DMS 273 (cell line): ENCODE measurements at regions not wholly inside any gene's neighbourhood (a gene's known extent, or its start where the extent isn't known, plus 50 kb on each side); places are given as distances from the start of the nearest gene placed in this dataset.

Source experiments
- DNase-seq: peaks from one replicate; lab custom pipeline; 2025; ENCODE audit not compliant: unreplicated experiment; lab: John Stamatoyannopoulos, UW

DNA sequence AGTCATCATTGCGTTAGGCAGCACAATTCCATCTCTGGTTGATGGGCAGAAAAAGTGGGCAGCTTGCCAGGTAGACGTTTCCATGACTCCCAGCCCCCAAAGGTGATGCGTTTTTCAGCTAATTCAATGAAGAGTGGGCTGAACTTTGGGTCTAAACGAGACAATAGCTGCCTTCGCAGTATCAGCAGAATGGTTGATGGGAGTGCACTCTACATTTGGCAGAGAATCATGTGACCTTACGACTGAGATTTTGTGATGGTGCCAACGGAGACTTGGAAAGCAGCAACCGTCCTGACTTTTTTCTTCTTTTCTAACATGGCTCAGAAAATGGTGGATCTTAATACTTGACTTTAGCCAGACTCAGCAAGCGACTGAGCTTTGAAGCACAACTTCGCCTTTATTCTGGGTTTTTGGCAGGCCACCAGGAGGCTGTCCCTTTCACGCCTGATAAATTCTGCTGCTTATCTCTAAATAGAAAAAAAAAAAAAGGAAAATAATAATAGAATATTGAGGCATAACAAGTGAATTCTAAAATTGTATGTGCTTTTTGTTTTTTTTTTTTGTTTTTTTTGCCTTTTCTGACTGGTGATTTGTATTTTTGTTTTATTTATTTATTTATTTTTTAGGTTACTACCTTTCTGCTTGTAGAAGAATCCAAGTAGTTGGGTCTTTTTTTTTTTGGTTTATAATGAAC lies 804.8 kb downstream of the USP25 start:
- peak; percentile 77 for DNase-seq

DNA sequence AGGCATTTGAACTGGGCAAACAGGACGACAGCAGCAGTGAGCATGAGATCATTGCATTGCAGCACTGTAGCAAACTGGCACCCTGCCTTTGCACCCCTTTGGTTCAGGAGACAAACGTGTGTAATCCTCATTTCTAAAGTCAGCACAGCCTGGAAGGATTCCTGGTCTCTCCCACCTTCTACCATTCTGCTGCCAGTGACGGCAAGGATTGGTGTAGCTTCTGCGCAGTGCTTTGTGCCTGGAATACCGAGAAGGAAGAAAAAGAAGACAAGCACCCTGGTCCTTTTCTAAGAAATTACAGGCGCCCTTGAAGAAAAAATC lies 805.3 kb downstream of the USP25 start:
- DNase-seq, result peak; percentile 81

DNA sequence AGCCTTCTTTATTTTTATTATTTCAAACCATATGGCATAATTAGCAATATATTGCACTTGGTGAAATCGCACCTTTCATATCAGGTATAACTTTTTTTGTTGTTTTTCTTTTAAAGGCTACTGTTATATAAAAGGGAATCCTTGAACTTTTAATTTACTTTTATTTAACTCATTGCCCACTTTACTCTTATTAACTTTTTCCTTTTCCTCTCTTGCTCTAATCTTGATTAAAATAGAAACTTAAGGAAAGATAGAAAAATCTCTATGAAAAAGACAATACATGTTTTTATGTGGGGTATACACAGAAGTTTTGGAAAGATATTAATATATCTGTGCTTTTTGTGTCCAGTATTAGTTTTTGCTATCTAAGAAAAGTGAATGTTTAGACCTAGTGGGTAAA lies 805.8 kb downstream of the USP25 start:
- no peak for DNase-seq

DNA sequence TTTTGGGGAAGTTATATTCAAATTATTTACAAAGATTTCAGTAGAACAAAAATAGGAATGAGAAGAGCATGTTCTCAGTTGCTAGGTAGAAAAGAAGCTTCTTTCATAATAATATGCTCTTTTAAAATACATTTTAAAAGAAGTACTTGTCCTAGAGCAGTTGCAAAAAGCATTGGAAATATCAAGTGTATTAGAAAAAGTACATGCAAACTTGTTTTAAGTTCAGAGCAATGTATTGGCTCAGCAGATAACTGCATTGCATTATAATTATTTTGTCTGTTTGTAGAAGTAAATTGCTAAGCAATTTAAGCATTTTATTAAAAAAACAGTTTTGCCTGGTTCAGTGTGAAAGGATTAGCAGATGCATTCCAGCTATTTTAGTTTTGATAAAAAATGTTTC lies 806.4 kb downstream of the USP25 start:
- DNase-seq, result peak; percentile 7

DNA sequence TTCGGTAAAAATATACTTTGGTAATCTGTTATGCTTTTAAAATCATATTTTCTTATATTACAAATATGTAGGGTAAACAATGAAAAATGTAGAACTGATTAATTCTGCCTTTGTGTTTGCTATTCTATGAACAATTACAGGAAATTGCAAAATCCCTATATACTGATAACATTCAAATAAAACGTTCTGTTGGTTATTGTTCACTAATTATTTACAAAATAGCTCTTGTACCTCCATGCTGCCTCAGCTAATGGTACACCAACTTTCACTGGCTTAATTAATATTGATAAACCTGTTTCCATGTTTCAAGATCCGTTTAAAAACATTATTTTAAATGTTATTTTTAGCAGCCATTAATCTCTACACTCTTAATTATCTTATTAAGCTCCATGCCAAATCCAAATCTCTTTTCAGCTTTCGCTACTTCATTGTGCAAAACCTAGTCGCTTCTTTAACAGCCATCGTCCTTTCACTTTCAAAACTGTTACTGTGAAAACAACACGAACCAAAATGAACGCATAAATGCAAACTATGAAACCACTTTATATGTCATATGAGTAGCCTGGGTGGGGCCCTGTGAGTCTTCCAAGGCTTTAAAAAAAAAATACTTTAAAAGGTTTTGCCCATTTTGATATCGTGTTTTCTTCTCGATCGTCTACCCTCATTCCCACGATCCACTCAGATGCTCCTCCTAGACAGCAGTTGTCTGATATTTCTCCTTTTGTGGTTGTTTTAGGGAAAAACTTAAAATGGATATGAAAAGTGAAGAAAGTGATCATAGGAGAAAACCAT lies 807.1 kb downstream of the USP25 start:
- peak; percentile 37 for DNase-seq

DNA sequence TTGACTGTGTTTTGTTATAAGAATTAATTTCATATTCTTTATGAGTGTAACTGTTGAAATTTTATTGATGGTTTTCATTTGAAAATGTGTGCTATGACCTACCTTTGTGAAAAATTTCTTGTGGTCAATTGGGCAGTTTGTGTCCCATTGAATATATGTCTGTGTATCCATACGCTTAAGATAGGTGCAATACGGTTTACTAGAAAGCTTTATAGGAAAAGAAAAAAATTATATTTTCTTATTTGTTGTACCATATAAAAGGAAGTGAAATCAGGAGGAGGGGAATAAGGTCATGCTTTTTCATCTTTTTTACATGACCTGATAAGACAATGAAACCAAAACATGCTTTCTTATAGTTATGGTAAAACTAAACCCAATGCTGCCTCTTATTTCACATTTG lies 807.7 kb downstream of the USP25 start:
- no peak for DNase-seq

DNA sequence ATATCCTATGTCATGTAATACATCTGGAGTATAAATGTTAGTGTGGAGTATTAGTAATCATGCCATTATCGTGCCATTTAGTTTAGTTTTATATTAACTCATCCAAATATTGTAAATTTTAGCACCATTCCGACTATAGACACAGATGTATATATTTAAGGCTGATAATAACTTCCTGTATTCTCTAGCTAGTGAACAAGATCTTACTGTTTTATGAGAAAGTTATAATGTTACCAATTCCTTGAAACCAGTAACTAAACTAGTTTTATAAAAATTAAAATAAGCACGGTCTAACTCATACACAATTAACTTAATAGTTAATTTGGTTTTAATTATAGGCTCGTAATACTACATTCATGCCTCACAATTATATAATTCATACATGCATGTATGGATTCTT lies 808.6 kb downstream of the USP25 start:
- DNase-seq, result no peak

DNA sequence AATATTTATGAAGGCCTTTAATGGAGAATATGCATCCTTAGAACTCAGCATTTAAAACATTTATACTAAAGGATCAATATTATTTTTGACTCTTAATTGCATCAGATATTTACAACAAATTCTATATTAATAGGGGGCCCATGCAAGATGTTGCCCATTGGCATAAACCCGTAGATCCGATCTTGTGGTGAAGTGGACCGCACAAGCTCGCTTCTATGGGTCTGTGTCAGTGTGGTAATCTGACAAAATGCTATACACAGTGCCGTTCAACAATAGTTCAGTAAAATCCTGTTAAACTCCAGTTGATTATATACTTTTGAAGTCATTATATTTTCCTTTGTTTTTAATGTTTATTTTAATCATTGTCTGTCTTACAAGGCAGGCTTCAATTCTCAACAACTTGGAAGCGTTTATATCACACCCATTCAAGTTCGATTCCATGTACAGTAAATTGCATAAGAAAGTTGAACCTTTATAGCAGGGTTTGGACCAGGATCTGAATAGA lies 809.2 kb downstream of the USP25 start:
- no peak for DNase-seq

DNA sequence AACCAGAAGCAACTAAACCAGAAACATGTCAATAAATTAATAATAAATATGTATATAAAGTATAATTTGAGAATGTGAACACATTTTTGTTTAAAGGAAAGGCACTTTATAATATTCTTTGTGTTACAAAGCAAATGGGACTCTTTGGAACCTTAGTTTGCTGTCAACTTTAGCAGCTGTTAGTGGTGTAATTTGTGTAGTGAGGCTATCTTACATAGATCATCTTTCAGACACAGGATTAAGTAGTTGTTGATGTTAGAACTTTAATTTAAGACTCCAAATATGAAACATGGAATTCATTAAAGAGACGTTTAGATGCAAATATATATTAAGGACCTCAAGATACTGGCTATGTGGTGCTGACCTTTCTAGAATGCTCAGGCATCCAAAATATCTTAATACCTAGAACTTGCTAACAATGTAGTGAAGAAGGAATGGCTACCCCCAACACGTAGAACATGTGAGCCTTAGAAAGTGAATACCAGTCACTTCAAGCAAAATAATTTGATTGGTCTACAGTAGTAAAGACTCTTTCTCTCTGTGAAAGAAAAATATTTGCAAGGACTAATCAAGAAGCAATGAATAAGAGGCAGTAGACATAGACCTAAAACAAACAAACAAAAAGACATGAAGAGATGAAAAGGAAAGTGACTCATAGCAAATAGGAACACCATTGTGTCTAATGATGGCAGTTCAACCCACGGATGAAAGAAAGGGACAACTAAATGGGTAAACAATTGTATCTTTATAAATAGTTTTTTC lies 811.4 kb downstream of the USP25 start:
- no peak for DNase-seq

DNA sequence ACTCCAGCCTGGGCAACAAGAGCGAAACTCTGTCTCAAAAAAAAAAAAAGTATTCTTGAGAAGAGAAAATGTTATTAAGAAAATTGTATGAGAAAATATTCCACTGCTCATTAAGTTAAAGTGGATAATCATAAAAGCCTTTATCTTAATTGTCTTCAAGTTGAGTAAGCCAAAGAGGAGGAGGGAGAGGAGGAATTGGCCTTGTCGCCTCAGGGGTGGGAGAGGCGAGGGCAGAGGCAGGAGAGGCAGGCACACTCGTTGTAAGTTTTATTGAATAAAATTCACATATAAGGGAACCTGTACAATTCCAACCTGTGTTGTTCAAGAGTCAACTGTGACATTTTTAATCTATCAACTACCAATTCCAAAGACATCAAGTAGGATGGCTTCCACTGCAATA lies 820.3 kb downstream of the USP25 start:
- DNase-seq, result no peak

DNA sequence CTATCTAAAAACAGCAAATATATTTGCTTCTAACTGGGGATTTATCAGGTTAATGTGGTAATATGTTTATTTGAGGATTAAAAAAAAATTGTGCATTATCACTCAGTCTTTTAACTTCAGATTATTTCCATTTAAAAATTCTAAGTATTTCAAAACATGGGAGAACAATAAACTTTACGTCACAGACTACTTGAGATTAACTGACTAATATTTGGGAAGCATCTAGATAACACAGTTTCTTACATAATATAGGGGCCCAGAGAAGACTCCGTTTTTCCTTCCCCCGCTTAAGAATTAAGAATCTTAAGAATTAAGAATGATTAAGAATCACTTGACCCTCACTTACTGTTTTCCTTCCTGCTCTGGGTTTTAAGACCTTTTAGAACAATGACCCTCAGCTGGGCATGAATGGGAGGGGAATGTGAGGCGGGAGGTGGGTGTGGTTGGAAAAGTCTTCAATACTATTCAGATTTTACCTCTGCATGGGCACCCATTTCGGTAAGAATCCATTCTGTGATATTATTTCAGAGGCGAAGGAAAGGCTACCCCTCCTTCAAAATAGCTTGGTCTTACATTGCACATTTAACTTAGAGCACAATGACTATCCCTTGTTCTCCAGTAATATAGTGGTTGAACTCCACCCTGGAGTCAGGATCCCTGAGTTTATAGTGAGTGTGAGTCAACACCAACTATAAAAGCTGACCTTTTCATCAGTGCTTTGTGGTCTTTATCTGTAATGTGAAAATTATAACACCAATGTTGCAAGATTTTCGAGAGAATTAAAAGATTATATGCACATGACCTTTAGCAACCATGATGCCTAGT lies 821.3 kb downstream of the USP25 start:
- DNase-seq, result no peak

DNA sequence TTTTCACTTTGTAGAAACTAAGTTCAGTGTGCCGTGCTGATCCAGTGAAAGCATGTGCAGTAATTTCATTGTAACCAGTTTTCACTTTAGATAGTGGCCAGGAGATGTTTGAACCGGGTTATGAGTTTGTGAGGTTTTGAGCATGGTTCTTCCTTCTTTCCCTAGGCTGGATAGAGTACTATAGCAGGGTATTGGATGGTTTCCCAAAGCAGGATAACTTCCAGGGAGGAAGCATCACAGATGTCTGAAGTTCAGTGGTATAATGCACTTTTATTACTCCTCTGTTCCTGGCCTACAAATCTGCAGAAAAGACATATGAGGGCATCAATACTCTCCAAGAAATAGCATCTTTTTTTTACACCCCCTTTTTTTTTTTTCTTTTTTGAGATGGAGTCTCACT lies 823.1 kb downstream of the USP25 start:
- no peak for DNase-seq

DNA sequence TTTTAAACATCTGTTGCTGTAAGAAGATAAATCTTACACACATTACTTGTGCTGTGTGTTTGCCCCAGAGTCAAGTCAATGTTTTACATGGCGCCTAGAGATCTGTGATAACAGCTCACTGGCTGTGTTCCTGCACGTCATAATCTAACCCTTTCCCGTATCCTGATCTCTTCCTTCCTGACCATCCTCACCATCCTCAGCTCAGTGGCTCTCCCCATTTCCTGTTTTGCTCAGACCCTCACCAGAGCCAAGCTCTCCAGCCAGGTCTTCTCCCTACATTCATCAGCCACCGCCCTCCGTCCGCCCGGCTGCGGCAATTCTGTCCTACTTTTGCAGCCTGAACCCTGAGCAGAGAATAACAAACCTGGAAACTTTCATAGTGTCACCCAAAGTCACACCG lies 824.7 kb downstream of the USP25 start:
- no peak for DNase-seq

DNA sequence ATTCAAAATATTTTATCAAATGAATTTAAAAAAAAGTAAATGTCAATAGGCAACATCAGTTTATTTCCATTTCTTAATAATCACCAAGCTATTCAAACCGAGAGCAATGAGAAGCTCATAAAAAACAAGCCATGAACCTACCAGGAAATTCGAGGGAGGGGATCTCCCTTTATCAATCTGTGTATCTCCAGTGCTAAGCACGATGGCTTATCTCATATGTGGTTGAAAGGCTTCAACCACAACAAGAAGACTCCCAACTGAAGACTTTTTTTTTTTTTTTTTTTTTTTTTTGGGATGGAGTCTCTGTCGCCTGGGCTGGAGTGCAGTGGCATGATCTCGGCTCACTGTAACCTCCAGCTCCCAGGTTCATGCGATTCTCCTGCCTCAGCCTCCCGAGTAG lies 833.3 kb downstream of the USP25 start:
- no peak for DNase-seq

DNA sequence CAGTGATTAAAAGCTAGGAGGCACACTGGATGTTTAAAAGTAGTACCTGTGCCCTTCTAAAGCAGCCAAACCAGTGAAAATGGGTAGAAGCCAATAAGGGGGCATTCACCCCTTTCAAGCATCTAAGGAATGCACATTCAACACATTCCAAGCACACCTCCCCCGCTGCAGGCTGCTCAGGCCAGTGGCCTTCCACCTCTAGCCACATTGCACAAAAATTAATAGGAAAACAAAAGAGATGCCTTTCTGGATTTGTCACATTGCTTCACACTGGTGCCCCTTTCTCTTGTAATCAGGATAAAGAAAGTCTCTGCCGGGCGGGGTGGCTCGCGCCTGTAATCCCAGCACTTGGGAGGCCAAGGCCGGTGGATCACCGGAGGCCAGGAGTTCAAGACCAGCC lies 834.0 kb downstream of the USP25 start:
- DNase-seq, result no peak

DNA sequence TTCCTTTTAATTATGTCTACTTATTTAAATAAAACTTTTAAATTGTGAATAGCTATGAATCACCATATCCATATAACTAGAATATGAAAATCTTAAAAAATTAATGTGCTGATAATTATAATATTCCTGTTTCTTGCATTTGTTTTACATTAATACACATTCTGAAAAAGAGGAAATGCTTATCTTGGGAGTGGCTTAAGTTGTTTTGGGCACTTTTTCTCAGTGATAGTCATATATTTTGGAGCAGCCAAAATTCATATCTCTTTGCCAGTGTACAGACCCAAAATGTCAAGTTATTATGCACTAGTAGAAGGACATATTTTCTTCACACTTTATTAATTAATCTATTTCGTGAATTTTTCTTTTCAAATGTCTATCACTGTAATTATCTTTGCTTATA lies 838.5 kb downstream of the USP25 start:
- DNase-seq, result no peak

DNA sequence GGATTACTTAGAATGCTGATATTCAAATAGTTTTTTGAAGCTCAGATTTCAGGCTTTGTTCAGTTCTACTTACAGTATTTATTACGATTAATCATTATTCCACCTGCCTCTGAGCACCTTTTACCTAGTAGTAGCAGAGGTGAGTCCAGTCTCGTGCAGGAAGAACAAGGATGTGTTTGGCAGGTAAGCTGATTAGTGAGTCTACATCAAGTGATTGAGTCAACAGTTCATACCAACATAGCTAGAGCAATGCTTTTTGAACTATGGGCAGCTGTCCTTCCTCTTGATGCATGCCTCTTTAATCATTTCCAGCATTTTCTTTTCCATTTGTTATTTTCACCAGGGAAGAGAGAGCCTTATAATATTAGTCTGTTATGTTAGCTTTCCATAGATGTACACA lies 838.9 kb downstream of the USP25 start:
- no peak for DNase-seq

DNA sequence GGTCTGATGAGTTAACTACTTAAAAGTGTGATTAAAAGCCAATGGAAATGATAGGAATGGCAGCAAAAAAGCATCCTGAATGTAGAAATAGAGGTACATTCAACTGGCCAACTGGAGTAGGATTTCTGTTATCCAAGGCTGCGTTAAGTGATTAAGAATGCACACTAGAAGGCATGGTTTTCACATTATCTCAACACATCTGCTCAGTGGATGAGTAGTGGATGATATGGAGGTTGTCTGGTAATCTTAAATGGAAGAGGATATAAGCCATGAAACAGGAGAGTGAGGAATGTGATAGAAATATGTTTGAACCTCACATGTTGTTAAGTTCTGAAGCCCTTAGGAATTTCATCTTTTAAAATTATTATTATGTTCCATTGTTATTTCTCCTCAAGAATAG lies 839.9 kb downstream of the USP25 start:
- DNase-seq, result no peak

DNA sequence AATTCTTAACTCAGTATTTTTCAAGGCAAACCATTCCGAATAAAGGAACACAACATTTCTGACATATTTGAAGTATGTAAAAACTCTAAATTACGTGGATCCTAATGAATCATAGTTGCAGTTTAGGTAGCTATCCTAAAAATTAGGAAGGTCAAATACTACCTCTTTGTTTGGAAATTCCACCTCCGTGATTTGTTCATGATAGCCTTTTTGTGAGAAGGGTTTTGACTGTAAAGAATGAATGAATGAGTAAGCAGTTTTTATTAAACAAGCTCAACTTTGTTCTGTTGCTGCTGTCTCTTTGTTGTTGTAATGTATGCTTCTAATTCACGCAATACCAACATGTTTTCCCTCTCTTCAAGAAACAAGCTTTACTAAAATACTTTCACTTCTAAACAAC lies 840.4 kb downstream of the USP25 start:
- DNase-seq, result no peak

DNA sequence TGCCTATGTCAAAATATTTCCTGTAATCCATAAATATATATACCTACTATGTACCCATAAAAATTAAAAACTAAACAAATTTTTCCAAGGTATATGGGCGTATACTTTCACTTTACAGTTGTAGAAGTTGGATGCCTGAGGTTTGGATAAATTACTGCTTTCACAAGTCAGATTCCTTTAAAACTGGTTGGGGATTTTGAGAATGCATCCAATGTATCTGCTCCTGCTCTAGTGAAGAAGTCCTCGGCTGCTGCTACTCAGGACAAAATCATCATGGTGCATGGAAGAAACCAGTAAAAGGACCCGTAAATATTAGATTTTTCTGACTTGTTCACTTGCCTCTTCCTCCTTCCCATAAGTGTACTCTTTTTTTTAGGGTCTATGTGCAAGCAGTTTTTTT lies 841.1 kb downstream of the USP25 start:
- DNase-seq, result no peak

DNA sequence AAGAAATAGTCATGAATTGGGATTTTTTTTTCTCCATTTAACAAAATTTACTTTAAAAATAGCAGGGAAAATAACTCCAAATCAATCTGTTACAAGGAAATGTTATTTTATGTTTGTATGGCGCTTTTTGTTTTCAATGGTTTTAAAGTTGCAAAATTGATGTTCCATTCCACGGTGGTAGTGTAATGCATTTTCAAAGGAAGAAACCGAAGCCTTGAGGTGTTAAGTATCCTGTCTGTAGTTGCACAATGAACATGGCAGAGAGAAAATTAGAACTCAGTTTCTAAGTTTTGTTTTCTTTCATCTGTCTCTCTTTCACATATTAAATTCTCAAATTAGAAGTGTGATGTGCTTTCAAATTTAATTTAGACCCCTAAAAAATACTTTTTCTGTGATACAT lies 841.8 kb downstream of the USP25 start:
- no peak for DNase-seq
